ENCODE measurements at regions not wholly inside any gene's neighbourhood (a gene's known extent, or its start where the extent isn't known, plus 50 kb on each side); places are given as distances from the start of the nearest gene placed in this dataset.

DNA sequence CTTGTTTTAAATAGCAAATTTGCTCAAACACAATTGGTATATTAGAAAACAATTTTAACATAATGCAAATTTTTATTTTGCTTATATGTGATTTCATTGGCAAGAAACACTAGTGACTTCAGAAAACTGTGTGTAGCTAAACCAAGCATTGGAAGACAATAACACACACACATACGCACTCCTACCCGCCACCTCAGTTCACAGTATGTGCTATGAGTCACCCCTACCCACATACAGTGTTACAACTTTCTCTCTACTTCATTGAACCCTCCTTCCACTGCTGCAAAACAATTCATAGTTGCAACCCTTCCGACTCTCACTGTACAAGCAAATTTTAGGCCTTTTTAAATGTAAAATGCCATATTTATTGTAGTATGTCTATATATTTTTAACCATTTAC lies 119.9 kb upstream of the THSD7A start:
- ATAC-seq (ENCODE audit: low read depth) = no peak
- no TSS peak for BruUV-seq (replicated peaks)
- intact Hi-C loops (cut with micrococcal nuclease) = no loop called here

More for the DNA sequence above, 119.9 kb upstream of the THSD7A start:
- no peak overlapping the region for H4K5ac ChIP-seq (ENCODE audit: low read depth, low read length)
- no peak overlapping the region for H3K4me3 ChIP-seq (ENCODE audit: insufficient read depth, low read depth, low read length)
- ChIA-PET CTCF (no interaction called here), POLR2A (ENCODE audit: unreplicated experiment) (no interaction called here)
- H3K27ac ChIP-seq (ENCODE audit: insufficient read depth, low read length) = no peak overlapping the region
- H2BK5ac ChIP-seq (ENCODE audit: low read depth, low read length, poor library complexity, severe bottlenecking) = no peak overlapping the region
- no peaks in the 10 kb centered on the region for H3K9me3 ChIP-seq (ENCODE audit: control insufficient read depth, insufficient read depth, low read length)
- no peak overlapping the region for H4K8ac ChIP-seq (ENCODE audit: low read depth in 2 of 2, low read length in 2 of 2)
- H3K4me1 ChIP-seq (ENCODE audit: control insufficient read depth, insufficient read depth, low read length) = no peaks in the 10 kb centered on the region
- H3K27me3 ChIP-seq (ENCODE audit: control insufficient read depth, insufficient read depth, low read length) = no peaks in the 10 kb centered on the region
- no peaks in the 10 kb centered on the region for H3K9me1 ChIP-seq (ENCODE audit: insufficient read depth, low read length)
- TF ChIP-seq BHLHE40 (IDR thresholded peaks at IDR 0.05; ENCODE audit: low read depth, low read length) = no peak
- no peak for TF ChIP-seq SMC3 (IDR thresholded peaks at IDR 0.05; ENCODE audit: low read depth, low read length)
- TF ChIP-seq MAZ (IDR thresholded peaks at IDR 0.05; ENCODE audit: borderline replicate concordance, low read depth, low read length) = no peak
- TF ChIP-seq CTCF (conservative IDR thresholded peaks at IDR 0.05; ENCODE audit: low read depth, low read length) = no peak
- no peak for TF ChIP-seq MAFK (IDR thresholded peaks at IDR 0.05; ENCODE audit: low read depth, low read length)
- TF ChIP-seq RCOR1 (IDR thresholded peaks at IDR 0.05; ENCODE audit: insufficient replicate concordance, low read length) = no peak
- TF ChIP-seq RAD21 (IDR thresholded peaks at IDR 0.05; ENCODE audit: low read length) = no peak
- no peak for TF ChIP-seq CHD1 (IDR thresholded peaks at IDR 0.05; ENCODE audit: low read depth, low read length)
- TF ChIP-seq MXI1 (IDR thresholded peaks at IDR 0.05; ENCODE audit: borderline replicate concordance, low read depth, low read length) = no peak
- no peak for TF ChIP-seq POLR2A (IDR thresholded peaks at IDR 0.05; ENCODE audit: low read depth, low read length)
- TF ChIP-seq RFX5 (IDR thresholded peaks at IDR 0.05; ENCODE audit: low read depth, low read length) = no peak
- no peak for TF ChIP-seq CEBPB (IDR thresholded peaks at IDR 0.05; ENCODE audit: low read depth, low read length)
- no peak for TF ChIP-seq USF2 (IDR thresholded peaks at IDR 0.05; ENCODE audit: low read depth, low read length)
- TF ChIP-seq FOS (IDR thresholded peaks at IDR 0.05; ENCODE audit: low read depth, low read length) = no peak
- no peak for TF ChIP-seq NFE2L2 (IDR thresholded peaks at IDR 0.05; ENCODE audit: low read depth, low read length)
- TF ChIP-seq ELK1 (IDR thresholded peaks at IDR 0.05; ENCODE audit: borderline replicate concordance, low read depth, low read length) = no peak
- H2AK9ac ChIP-seq (replicated peaks; ENCODE audit: low read depth, low read length, poor library complexity) = no peak overlapping the region
- H2BK15ac ChIP-seq (ENCODE audit: low read depth, low read length) = no peak overlapping the region
- H3K79me1 ChIP-seq (ENCODE audit: low read depth in 1 of 2, low read length in 2 of 2) = no peaks in the 10 kb centered on the region
- H2AFZ ChIP-seq (replicated peaks; ENCODE audit: low read length, poor library complexity) = no peak overlapping the region
- H2BK20ac ChIP-seq (ENCODE audit: low read depth, low read length) = no peak overlapping the region
- no peak overlapping the region for H3K23ac ChIP-seq (ENCODE audit: low read depth, low read length)
- H2BK120ac ChIP-seq (ENCODE audit: low read depth, low read length) = no peak overlapping the region
- in situ Hi-C loops (cut with MboI; ENCODE audit: low sequenced_read_pairs) = no loop called here
- no peak for DNase-seq
- dilution Hi-C loops (cut with HindIII; ENCODE audit: low sequenced_read_pairs, unreplicated experiment) = no loop called here
- H3K4ac ChIP-seq (ENCODE audit: low read depth, low read length) = no peak overlapping the region
- no CpG with 5 or more reads among the region's 3 CpGs for whole genome bisulfite sequencing, 2 experiments (ENCODE audit: extremely low coverage in 2 of 2, insufficient read length in 1 of 2)
- H4K91ac ChIP-seq (ENCODE audit: insufficient read depth, low read depth, low read length) = no peak overlapping the region
- no peak overlapping the region for H3K4me2 ChIP-seq (ENCODE audit: low read depth, low read length)
- no peak overlapping the region for H3K18ac ChIP-seq (ENCODE audit: low read depth, low read length)
- no peak overlapping the region for H2AK5ac ChIP-seq (ENCODE audit: low read depth, low read length)
- H4K20me1 ChIP-seq (ENCODE audit: insufficient read depth, low read length) = no peaks in the 10 kb centered on the region
- no peak overlapping the region for H3K14ac ChIP-seq (replicated peaks; ENCODE audit: low read depth, low read length)
- H3K9ac ChIP-seq (ENCODE audit: low read depth, low read length) = no peak overlapping the region
- no peaks in the 10 kb centered on the region for H3K36me3 ChIP-seq (ENCODE audit: control insufficient read depth, insufficient read depth, low read length)
- no peak overlapping the region for H3K56ac ChIP-seq (ENCODE audit: extremely low read depth, insufficient read depth, low read length)
